HT-29 (cell line): ENCODE measurements at regions not wholly inside any gene's neighbourhood (a gene's known extent, or its start where the extent isn't known, plus 50 kb on each side); places are given as distances from the start of the nearest gene placed in this dataset.
"Not testable (repeated sequence)": the region's sequence is repeated elsewhere in the genome, so short reads cannot be mapped to it uniquely, and the experiment has no call there.

Experiments used
- DNase-seq: peaks from one replicate; pipeline ENCODE4 v3.0.0-alpha.2; 2015; ENCODE audit warnings: low spot score

- DNase-seq = no peak
Measured at GRCh38 chr2:133624551-133624950, 56.3 kb upstream of the NCKAP5 start.

GRCh38 chr2:133627741-133628140, 59.5 kb upstream of the NCKAP5 start:
- no peak for DNase-seq

DNA sequence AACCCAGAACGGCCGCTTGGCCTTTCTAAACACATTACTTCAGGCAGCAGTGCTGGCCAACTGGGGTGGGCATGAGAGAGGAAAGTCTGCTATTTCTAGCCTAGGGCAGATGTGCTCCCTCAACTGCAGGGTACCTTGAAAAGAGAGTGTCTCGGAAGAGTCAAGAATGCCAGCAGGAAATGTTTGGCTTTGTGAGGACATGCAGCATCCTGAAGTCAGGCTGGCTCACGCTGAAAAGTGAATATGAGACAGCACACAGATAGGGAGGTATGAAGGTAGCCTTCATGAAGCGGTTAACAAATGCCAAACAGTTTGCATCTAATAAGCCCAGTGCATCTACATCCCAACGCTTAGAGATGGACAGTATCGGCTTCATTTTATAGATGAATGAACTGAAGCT, 65.0 kb upstream of the NCKAP5 start:
- DNase-seq = no peak

DNA sequence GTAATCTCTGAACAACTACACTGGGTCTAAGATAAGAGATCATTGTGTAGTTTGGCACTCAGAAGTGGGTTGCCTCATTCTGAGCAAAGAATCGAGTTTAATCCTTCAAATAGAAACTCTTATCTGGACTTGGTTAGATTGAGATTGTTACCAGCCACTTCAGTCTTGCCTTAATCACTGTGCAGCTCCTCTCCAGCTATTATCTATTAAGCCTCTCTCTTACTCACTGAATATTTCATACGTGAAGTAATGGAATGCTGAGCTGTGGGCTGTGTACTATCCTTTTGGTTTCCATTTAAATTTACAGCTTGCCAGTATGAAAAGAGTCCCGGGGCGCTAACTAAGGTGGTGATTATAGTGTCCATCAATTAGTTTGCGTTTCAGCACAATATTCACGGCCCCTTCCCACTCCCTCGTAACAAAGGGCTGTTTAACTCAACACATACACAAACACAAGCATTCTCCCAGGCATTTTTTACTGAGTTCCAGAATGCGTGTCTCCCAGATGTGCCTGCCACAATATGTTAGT, 65.7 kb upstream of the NCKAP5 start:
- DNase-seq = no peak

DNA sequence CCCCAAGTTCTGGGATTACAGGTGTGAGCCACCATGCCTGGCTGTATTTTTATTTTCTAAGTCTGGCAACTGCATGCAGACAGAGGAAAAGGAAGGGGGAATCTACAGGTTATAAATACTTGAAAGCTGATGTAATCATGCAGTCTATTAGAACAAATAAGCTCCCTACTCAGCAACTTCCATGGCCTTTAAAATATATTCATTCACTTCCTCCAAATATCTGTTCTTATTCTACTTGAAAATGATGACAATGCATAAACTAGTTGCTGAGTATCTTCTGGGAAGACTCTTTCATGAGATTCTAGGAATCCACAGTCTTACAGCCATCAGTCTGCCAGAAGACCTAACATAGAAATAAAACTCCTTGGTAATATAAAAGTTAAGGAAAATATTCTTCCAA, 66.9 kb upstream of the NCKAP5 start:
- DNase-seq = no peak

DNA sequence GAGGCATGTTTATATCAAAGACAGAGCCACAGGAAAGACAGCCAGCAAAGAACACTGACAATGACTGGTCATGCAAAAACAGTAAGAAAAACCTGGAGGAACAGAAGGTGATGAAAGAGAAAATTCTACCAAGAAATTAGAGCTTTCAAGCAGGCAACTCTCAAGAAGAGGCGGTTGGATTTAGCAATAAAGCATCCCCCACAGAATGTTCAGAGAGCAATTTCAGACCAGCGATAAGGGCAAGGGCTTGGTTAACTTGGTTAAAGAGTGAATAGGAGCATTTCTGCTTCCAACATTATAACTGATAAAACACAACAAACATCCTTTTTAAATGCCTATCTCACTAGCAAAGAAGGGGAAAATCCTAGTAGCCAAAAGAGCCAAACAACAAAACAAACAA, 68.0 kb upstream of the NCKAP5 start:
- DNase-seq = no peak

DNA sequence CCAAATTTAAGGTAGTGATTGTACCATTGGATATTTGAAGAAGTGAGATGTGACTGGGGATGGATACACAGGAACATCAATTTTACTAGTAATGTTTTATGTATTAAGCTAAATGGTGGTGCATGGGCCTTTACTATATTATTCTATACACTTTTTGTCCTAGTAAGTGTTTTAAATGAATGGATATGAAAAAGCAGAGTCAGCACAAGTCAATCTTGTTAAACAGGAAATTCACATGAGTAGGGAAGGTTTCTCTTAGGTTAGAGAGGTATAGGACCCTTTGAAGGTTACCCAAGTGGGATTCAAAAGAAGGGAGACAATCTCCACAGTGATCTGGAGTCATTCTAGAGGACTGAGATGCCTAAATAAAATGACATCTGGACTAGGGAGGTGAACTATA, 71.8 kb upstream of the NCKAP5 start:
- no peak for DNase-seq

GRCh38 chr2:133641497-133641896, 73.2 kb upstream of the NCKAP5 start:
- DNase-seq = peak; percentile 80

- no peak for DNase-seq
Measured at GRCh38 chr2:133641942-133642725, 73.9 kb upstream of the NCKAP5 start.

DNA sequence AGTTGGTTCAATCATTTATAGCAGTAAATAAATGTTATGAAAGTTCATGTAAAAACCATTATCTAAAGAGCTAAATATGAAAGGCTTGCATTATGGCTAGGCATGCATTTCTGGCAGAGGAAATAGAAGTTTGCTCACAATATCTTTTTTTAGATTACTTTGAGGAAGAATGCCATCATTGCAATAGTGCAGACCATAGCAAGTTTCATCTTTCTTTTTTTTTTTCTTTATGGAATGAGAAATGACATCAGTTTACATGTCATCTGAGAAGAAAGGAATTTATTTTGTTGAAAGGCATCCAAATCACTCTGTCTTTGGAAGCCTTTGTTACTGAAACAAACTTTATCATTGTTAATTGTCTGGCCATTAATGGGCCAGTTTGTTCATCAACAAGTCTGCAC, 74.5 kb upstream of the NCKAP5 start:
- no peak for DNase-seq

GRCh38 chr2:133643863-133644262, 75.6 kb upstream of the NCKAP5 start:
- DNase-seq = no peak

DNA sequence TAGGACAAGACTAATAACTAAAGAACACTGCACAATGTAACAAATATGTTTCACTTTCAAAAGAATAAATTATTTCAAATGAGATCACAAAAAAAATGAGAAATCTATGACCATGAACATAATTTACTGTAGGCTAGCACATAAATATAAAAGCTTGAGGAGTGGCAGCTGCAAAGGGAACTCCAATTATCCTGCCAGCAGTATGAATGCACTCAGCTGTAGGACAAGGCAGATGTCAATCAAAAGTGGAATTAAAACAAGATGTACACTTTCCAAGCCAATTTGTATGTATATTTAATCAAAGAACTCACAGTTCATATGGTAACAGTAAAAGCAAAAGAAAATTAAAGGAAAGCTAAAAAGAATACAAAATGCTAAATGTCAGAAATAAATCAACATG, 76.6 kb upstream of the NCKAP5 start:
- DNase-seq = no peak

DNA sequence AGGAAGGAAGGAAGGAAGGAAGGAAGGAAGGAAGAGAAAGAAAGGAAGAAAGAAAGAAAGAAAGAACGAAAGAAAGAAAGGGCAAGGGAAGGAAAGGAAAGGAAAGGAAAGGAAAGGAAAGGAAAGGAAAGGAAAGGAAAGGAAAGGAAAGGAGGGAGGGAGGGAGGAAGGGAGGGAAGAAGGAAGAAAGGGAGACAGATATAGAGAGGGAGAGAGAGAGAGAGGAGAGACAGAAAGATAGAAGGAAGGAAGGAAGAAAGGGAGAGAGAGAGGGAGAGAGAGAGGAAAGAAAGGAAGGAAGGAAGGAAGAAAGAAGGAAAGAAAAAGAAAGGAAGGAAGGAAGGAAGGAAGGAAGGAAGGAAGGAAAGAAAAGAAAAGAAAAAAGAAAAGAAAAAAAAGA, 79.1 kb upstream of the NCKAP5 start:
- DNase-seq = not testable (repeated sequence)

DNA sequence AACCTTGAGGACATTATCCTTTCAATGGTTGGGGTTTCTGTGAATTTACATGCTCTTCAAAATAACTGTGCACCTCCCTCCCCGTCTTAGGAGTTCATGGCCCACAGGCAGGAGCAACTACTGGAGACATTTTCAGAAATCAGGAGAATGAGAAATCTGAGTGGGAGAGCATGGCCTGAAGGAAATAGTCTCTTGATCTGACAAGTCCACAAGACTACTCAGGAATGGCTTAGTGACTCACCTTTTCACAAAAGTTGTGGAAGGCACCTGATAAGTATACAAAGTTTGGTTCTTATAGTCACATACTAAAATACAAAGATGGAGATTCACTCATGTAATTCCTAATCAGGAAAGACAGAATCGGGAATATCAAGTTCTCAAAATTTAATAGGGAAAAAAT, 83.6 kb upstream of the NCKAP5 start:
- no peak for DNase-seq

DNA sequence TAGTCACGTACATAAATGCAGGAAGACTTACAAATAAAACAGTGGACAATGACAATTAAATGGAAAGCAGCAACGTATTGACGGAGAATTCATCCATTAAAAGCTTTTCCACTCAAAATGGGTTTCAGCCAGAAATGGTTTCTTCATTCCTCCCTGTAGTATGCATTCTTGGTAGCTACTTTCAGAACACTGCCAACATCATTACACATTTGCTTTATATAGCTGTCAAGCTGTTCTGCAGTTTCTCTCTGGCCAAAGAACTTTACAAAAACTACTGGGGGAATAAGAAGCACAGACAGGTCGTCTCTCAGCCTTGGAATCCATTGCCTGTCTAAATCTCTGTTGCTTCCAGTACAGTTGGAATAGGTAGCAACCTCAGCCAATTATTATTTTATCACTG, 84.1 kb upstream of the NCKAP5 start:
- no peak for DNase-seq

- DNase-seq = no peak
Measured at GRCh38 chr2:133653056-133653455, 84.8 kb upstream of the NCKAP5 start.

- DNase-seq = no peak
Measured at GRCh38 chr2:133654949-133655348, 86.7 kb upstream of the NCKAP5 start.

DNA sequence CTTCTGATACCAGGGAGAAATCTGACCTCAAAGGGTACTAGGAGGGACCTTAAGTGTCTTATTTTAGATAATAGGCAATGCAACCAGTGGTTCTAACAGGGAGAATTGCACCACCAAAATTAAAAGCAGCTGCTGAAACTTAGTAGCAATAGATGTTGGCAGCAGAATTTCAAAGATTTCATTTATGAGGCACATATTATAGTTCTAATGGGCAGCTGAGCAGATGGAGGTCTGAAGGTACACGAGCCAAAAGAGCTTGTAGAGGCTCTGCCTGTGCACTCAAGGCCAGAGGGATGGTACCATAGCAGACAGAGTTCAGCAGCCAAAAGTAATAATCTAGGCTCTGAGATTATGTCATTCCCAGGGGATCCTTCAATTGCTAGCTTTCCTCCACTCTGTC, 87.3 kb upstream of the NCKAP5 start:
- no peak for DNase-seq

- DNase-seq = no peak
Measured at GRCh38 chr2:133657591-133657990, 89.3 kb upstream of the NCKAP5 start.

- no peak for DNase-seq
Measured at GRCh38 chr2:133658020-133658903, 90.0 kb upstream of the NCKAP5 start.

DNA sequence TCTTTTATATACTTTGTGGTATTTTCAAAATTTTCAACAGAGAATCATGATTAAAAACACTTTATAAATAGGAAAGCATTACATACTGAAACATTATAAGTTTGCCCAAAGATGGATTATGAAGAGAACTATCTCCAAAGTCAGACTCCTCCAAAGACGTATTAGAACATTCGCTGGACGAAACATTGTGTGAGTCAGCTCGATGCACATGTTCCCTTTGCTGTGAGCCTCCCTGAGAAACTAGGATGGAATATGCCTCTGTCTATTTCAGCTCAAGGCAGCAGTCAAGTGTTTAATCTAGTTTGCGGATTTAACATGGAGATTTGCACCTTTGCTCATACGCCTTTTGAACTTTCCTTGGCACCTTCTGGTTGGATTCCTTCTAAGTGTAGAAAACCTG, 92.2 kb upstream of the NCKAP5 start:
- DNase-seq = no peak

DNA sequence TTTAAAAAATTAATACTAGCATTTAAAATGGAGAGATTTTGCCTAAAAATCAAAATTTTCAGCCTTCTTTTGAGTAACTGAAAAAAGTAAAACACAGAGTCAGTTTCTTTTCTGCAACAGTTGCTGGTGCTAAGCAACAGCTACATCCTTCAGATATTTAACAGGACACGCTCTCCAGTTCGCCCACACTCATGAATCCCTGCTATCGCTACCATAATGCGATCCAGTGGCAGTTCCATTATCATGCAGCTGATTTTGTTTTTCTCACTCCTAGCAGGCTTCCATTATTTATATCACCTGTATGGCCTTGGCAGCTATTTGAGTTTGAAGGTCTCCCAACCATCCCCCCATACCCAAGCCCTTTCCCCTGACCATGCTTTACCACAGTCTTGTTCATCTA, 93.1 kb upstream of the NCKAP5 start:
- no peak for DNase-seq

DNA sequence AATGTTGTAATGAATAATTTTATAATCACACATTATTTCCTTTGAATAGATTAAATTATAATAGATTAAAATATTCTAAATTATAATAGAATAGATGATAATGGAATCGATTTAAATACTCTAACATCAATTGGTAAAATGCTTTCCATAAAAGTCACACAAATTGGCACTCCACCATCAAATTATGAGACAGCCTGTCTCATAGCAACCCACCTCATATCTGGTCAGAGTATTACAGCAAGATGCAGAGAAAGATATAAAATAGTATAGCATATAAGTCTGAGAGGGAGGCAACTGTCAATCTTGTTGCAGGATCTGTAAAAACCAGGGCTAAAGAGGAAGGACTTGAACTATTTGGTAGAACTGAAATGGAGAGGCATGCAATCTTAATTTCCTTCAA, 98.4 kb upstream of the NCKAP5 start:
- no peak for DNase-seq
